ENCODE measurements at regions not wholly inside any gene's neighbourhood (a gene's known extent, or its start where the extent isn't known, plus 50 kb on each side); places are given as distances from the start of the nearest gene placed in this dataset.

GRCh38 chr7:91651986-91652385, 228.5 kb downstream of the MTERF1 start:
- no peak for TF ChIP-seq CTCF (IDR thresholded peaks at IDR 0.05)
- no peak for TF ChIP-seq POLR2AphosphoS5 (IDR thresholded peaks at IDR 0.05)
- TF ChIP-seq POLR2A (IDR thresholded peaks at IDR 0.05; ENCODE audit: low read depth) = no peak

Measured in esophagus muscularis mucosa (tissue), 3 donors.